ENCODE measurements at regions not wholly inside any gene's neighbourhood (a gene's known extent, or its start where the extent isn't known, plus 50 kb on each side); places are given as distances from the start of the nearest gene placed in this dataset.

- no peak for DNase-seq (ENCODE audit: low spot score in 2 of 2)
- FAIRE-seq: no peak
Observed at GRCh38 chr3:117761703-117762620, 1052.4 kb downstream of the TUSC7 start.

GRCh38 chr3:117762621-117763037 is 1053.0 kb downstream of the TUSC7 start:
- DNase-seq (ENCODE audit: low spot score in 2 of 2): no peak

GRCh38 chr3:117763561-117763960 is 1054.0 kb downstream of the TUSC7 start:
- FAIRE-seq (no peak), DNase-seq (ENCODE audit: low spot score in 2 of 2) (no peak)

More at GRCh38 chr3:117762621-117763037, 1053.0 kb downstream of the TUSC7 start:
- FAIRE-seq: no peak

- FAIRE-seq: no peak
- DNase-seq (ENCODE audit: low spot score in 2 of 2): no peak
Observed at GRCh38 chr3:117768581-117768980, 1059.0 kb downstream of the TUSC7 start.

- no peak for FAIRE-seq
Observed at GRCh38 chr3:117774130-117774529, 1064.6 kb downstream of the TUSC7 start.

GRCh38 chr3:117786349-117786748 is 1076.8 kb downstream of the TUSC7 start:
- FAIRE-seq: no peak
- DNase-seq (ENCODE audit: low spot score in 2 of 2): no peak

More at GRCh38 chr3:117774130-117774529, 1064.6 kb downstream of the TUSC7 start:
- no peak for DNase-seq (ENCODE audit: low spot score in 2 of 2)

GRCh38 chr3:117788061-117788460 is 1078.5 kb downstream of the TUSC7 start:
- DNase-seq (ENCODE audit: low spot score in 2 of 2) (no peak), FAIRE-seq (no peak)

GRCh38 chr3:117788506-117788905 is 1078.9 kb downstream of the TUSC7 start:
- FAIRE-seq: no peak
- no peak for DNase-seq (ENCODE audit: low spot score in 2 of 2)

- DNase-seq (ENCODE audit: low spot score in 2 of 2): no peak
- FAIRE-seq: no peak
Observed at GRCh38 chr3:117790235-117790987, 1080.8 kb downstream of the TUSC7 start.

- FAIRE-seq: no peak
- DNase-seq (ENCODE audit: low spot score in 2 of 2): no peak
Observed at GRCh38 chr3:117793622-117794265, 1084.2 kb downstream of the TUSC7 start.

- no peak for DNase-seq (ENCODE audit: low spot score in 2 of 2)
- no peak for FAIRE-seq
Observed at GRCh38 chr3:117798221-117798620, 1088.6 kb downstream of the TUSC7 start.

- DNase-seq (ENCODE audit: low spot score in 2 of 2): no peak
Observed at GRCh38 chr3:117798687-117799386, 1089.3 kb downstream of the TUSC7 start.

GRCh38 chr3:117799387-117799735 is 1089.8 kb downstream of the TUSC7 start:
- DNase-seq (ENCODE audit: low spot score in 2 of 2) (no peak), FAIRE-seq (no peak)

More at GRCh38 chr3:117798687-117799386, 1089.3 kb downstream of the TUSC7 start:
- no peak for FAIRE-seq

- no peak for FAIRE-seq
- no peak for DNase-seq (ENCODE audit: low spot score in 2 of 2)
Observed at GRCh38 chr3:117801912-117802239, 1092.3 kb downstream of the TUSC7 start.

GRCh38 chr3:117809186-117810081 is 1099.9 kb downstream of the TUSC7 start:
- FAIRE-seq (no peak), DNase-seq (ENCODE audit: low spot score in 2 of 2) (no peak)

GRCh38 chr3:117811786-117812185 is 1102.2 kb downstream of the TUSC7 start:
- FAIRE-seq: no peak
- DNase-seq (ENCODE audit: low spot score in 2 of 2): no peak

GRCh38 chr3:117814975-117815374 is 1105.4 kb downstream of the TUSC7 start:
- DNase-seq (ENCODE audit: low spot score in 2 of 2) (no peak), FAIRE-seq (no peak)

- DNase-seq (ENCODE audit: low spot score in 2 of 2) (no peak), FAIRE-seq (no peak)
Observed at GRCh38 chr3:117817103-117817502, 1107.5 kb downstream of the TUSC7 start.

- FAIRE-seq (no peak), DNase-seq (ENCODE audit: low spot score in 2 of 2) (no peak)
Observed at GRCh38 chr3:117818592-117818991, 1109.0 kb downstream of the TUSC7 start.

Measured in frontal cortex (tissue), 3 donors.